Activated CD4-positive, alpha-beta T cell treated with anti-CD3 and anti-CD28 coated beads, Interleukin-10, Interleukin-2, amounts not matched to agents 100 ng/mL and 50 ng/mL, durations not matched to agents 16 hours and 8 hours (primary cell): ENCODE measurements at regions not wholly inside any gene's neighbourhood (a gene's known extent, or its start where the extent isn't known, plus 50 kb on each side); places are given as distances from the start of the nearest gene placed in this dataset.

Experiments used
- DNase-seq: peaks from one replicate; pipeline ENCODE4 v3.0.0-alpha.2; 2020

- DNase-seq, result no peak
These were observed 215.5 kb downstream of the TRIB2 start for GRCh38 chr2:12932192-12932591.

- DNase-seq, result no peak
These were observed 217.5 kb downstream of the TRIB2 start for GRCh38 chr2:12934146-12934756.

GRCh38 chr2:12935222-12935621 lies 218.5 kb downstream of the TRIB2 start:
- no peak for DNase-seq

GRCh38 chr2:12935796-12936195 lies 219.1 kb downstream of the TRIB2 start:
- DNase-seq, result no peak

GRCh38 chr2:12941203-12941602 lies 224.5 kb downstream of the TRIB2 start:
- no peak for DNase-seq

GRCh38 chr2:12948231-12948960 lies 231.7 kb downstream of the TRIB2 start:
- DNase-seq, result no peak

GRCh38 chr2:12948961-12949353 lies 232.2 kb downstream of the TRIB2 start:
- DNase-seq, result peak; percentile 78

GRCh38 chr2:12949406-12949805 lies 232.7 kb downstream of the TRIB2 start:
- DNase-seq, result no peak

- no peak for DNase-seq
These were observed 233.4 kb downstream of the TRIB2 start for GRCh38 chr2:12950174-12950573.

- DNase-seq, result no peak
These were observed 234.4 kb downstream of the TRIB2 start for GRCh38 chr2:12950957-12951656.

- no peak for DNase-seq
These were observed 234.9 kb downstream of the TRIB2 start for GRCh38 chr2:12951657-12951973.

GRCh38 chr2:12953596-12953995 lies 236.9 kb downstream of the TRIB2 start:
- no peak for DNase-seq

GRCh38 chr2:12955864-12956263 lies 239.1 kb downstream of the TRIB2 start:
- DNase-seq, result no peak

- DNase-seq, result no peak
These were observed 240.5 kb downstream of the TRIB2 start for GRCh38 chr2:12957251-12957650.

GRCh38 chr2:12959935-12960334 lies 243.2 kb downstream of the TRIB2 start:
- DNase-seq, result no peak

GRCh38 chr2:12960671-12961070 lies 243.9 kb downstream of the TRIB2 start:
- no peak for DNase-seq

- no peak for DNase-seq
These were observed 248.3 kb downstream of the TRIB2 start for GRCh38 chr2:12964904-12965539.

GRCh38 chr2:12965540-12966269 lies 249.0 kb downstream of the TRIB2 start:
- peak; percentile 75 for DNase-seq

- no peak for DNase-seq
These were observed 251.1 kb downstream of the TRIB2 start for GRCh38 chr2:12967804-12968203.

GRCh38 chr2:12968399-12968798 lies 251.7 kb downstream of the TRIB2 start:
- DNase-seq, result no peak

- no peak for DNase-seq
These were observed 254.1 kb downstream of the TRIB2 start for GRCh38 chr2:12970861-12971260.

- no peak for DNase-seq
These were observed 255.0 kb downstream of the TRIB2 start for GRCh38 chr2:12971581-12972365.
